ENCODE measurements at regions not wholly inside any gene's neighbourhood (a gene's known extent, or its start where the extent isn't known, plus 50 kb on each side); places are given as distances from the start of the nearest gene placed in this dataset.

DNA sequence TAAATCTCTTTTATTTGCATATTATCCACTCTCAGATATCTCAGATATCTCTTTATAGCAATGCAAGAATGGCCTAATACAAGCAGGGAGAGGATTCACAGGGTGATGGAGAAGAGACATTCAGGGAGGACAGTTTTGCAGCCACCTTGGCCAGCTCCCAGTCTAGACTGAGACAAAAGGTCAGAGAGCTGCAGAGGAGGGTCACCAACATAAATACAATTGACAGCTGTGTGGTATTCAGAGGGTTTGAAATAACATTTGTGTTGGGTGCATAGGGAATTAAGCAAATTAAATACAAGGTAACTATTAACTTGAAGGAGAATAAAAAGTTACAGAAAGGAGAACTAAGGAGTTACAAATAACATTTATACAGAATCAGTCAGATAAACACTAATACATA, 189.5 kb upstream of the TAPT1 start:
- TF ChIP-seq, protein P1, sequence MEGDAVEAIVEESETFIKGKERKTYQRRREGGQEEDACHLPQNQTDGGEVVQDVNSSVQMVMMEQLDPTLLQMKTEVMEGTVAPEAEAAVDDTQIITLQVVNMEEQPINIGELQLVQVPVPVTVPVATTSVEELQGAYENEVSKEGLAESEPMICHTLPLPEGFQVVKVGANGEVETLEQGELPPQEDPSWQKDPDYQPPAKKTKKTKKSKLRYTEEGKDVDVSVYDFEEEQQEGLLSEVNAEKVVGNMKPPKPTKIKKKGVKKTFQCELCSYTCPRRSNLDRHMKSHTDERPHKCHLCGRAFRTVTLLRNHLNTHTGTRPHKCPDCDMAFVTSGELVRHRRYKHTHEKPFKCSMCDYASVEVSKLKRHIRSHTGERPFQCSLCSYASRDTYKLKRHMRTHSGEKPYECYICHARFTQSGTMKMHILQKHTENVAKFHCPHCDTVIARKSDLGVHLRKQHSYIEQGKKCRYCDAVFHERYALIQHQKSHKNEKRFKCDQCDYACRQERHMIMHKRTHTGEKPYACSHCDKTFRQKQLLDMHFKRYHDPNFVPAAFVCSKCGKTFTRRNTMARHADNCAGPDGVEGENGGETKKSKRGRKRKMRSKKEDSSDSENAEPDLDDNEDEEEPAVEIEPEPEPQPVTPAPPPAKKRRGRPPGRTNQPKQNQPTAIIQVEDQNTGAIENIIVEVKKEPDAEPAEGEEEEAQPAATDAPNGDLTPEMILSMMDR (IDR thresholded peaks at IDR 0.05), result no peak
- no peak for TF ChIP-seq EHMT2 (IDR thresholded peaks at IDR 0.05; ENCODE audit: low read depth)
- no peak for TF ChIP-seq RARB (CRISPR knock-in tag; IDR thresholded peaks at IDR 0.05)
